Effector CD8-positive, alpha-beta T cell (primary cell): ENCODE measurements at regions not wholly inside any gene's neighbourhood (a gene's known extent, or its start where the extent isn't known, plus 50 kb on each side); places are given as distances from the start of the nearest gene placed in this dataset.

Experiments used
- DNase-seq: peaks from one replicate; lab custom pipeline; 2025; lab: John Stamatoyannopoulos, UW

DNA sequence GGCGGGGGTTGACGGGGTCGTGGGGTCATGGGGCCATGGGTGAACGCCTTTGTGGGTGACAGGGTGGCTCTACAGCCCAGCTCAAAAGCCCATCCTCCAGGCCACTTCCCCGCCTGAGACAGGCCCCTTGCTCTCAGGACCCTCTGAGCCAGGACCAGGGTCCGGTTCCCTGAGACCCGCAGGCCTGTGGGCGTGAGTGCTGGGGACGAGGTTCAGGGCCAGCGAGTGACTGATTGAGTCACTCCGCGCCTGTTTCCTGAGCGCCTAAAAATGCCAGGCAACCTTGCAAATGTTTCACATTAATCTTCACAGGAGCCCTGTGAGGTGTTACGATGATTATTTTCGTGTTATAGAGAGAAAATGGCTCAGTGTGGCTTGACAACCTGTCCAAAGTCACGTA is 97.8 kb downstream of the ZNF674 start:
- no peak for DNase-seq

DNA sequence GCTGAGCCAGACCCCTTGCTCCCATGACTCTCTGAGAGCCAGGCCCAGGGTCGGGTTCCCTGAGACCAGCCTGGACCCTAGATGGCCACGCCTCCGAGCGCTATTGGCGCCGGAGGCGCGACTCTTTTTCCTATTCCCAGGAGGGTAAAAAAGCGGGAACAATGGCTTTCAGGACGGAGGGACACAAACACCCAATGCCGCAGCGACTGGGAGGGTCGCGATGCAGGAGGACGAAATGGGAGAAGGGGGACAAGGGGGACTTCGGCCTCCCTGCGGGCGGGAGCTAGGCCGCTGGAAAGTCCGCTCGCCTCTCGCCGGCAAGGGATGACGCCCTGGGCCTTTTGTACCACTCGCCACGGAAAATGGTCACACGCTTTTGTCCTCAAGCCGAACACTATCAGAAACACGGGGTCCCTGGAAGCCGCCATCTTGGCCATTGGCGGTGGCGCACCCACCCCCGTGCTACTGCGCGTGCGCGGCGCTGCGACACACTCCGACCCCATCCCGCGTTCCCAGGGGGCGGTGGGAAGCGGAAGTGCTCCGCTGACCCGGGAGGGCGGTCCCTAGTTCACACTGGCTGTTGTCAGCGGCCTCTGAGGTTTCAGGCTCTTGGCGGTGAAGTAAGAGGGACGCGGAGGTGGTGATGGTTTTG is 98.4 kb downstream of the ZNF674 start:
- peak; percentile 78 for DNase-seq

DNA sequence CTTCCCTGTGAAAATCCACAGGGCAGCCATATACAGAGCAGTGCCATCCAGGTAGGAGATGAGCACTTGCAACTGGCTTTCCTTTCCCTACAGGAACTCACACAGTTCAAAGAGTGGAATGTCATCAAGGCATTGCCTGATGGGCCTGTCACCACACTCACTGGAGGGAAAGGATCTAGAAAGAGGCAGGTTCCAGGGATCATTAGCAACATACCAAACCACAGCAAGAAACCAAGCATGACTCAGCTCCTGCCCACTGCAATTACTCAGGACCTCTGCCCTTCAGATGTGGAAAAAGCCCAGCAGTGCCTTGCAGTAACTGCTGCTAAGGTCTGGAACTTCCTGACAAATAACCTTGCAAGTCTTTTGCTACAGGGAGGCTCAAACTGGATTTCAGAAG is 101.2 kb downstream of the ZNF674 start:
- DNase-seq = no peak

DNA sequence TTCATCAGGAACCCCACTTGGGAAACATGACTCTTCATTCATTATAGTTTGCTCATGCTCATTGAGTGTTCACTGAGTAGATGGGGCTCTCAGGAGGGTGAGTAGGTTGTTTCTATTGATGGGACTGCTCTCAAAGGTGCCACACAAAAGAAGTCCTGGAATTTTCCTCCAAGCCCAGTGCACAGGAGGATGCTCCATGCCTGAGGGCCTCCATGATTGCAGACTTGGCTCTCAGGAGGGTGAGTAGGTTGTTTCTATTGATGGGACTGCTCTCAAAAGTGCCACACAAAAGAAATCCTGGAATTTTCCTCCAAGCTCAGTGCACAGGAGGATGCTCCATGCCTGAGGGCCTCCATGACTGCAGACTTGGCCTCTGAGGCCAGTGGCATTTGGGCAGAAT is 108.5 kb downstream of the ZNF674 start:
- DNase-seq = no peak

DNA sequence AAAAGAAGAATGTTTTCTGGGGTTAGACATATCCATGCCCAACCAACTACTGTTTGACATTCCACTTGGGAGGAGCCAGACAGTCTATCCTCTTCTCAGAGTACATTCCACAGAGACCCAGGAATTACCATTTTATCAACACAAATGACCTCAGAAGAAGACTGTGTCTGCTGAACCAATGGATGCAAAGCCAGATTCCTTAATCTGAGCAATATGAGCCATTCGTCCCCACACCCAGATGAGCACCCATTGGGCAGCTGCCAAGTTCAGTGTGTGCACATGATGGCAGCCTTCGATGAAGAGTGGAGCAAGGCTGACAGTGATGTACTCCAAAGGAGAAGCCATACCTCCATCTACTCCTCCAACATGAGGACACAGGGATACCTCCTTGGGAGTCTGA is 111.3 kb downstream of the ZNF674 start:
- no peak for DNase-seq

DNA sequence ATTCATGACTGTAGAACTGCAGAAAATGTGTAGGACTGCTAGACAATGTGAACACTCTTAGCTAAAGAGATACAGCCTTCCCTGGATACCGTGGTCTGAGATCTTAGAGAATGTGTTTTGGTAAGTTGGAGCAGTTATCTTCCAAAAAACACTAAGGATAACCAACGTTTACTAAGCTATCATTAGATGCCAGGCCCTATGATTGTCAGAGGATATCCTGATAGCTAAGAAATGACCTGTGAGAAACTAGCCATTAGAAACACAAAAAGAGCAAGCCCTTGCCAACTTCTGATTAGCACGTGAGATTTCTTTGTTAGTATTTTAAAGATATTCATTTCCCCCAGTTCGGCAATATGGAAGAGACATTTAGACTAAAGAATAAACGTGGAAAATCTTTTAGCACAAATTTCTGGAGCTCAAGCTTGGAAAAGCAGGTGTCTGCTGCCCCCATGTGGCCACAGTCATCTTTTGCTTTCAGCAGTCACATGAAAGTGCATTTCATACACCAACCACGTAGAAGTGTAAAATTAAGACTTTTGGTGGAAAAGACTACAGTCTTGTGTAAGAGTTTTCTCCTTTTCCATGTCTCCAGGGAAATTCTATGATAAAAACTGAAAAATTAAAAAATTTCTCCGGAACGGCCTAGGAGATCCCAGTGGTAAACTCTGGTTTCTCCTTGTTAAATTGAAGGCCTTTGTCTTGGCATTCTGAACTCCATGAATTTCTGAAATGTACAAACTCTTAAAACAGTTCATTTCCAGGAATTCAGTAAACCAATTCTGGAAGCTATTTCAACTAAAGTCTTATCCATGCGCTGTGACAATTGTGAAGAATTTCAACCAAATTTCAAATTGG is 136.4 kb downstream of the ZNF674 start:
- peak; percentile 7 for DNase-seq

DNA sequence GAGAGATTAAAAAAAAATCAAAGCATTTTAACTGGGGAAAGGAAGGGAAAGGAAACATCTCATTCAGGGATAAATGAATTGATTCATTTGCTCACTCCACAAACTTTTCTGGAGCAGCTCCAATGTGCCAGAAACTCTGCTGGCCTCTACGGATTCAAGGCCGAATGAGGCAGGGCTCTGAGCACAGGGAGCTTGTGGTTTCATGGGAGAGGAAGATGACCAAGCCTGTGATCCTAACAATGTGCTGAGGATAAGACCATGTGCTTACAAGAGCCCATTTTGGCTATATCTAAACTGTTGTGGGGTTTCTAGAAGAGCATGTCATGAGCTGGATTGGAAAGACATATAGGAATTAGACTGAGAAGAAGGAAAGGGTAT is 137.5 kb downstream of the ZNF674 start:
- DNase-seq = no peak

DNA sequence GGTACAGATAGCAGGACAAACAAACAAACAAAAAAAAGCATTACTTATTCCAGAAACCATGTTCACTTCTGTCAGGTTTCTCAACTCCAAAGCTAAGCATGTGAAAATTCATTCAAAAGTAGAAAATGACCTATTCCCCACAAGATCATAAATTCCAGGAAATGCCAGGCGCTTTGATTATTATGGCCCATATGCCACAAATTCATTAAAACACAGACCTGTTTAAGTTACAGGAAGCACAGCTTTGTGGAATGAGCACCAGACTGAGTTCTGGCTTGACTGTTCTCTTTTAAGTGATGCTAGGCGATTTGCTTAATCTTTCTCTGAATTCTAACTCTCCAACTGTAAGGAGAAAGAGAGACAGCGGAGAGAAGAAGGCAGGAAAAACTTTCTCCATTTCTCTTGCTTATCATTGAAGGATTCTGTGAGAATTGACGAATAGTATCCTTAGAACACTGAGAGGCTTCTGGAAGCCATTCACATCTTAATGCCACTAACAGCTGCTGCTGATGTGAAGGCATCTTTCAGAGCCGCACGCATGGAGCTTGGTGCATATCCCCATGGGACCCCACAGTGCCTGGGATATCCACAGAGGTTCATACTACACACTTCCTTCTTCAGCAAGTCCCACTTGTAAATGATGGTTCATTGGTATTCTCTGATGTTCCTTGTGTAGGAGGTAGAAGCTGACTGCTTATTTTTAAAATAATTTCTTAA is 138.0 kb downstream of the ZNF674 start:
- DNase-seq = no peak

DNA sequence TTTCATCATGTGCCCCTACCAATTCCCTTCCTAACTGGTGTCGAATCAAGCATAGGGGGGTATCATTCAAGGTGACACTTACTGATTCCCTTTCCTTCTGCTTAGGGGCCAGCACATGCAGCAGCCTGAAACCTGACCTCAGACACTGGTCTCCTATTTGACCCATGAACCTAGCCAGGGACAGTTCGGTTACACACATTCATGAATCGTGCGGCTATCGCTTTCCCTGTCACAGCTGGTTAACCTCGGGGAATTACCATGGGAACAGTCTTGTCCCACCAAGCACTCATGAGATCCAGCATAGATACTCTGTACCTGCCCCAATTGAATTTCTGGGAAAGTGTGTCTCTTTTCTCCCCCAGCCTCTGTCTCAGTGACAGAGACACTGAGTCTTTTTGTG is 140.4 kb downstream of the ZNF674 start:
- DNase-seq = no peak

DNA sequence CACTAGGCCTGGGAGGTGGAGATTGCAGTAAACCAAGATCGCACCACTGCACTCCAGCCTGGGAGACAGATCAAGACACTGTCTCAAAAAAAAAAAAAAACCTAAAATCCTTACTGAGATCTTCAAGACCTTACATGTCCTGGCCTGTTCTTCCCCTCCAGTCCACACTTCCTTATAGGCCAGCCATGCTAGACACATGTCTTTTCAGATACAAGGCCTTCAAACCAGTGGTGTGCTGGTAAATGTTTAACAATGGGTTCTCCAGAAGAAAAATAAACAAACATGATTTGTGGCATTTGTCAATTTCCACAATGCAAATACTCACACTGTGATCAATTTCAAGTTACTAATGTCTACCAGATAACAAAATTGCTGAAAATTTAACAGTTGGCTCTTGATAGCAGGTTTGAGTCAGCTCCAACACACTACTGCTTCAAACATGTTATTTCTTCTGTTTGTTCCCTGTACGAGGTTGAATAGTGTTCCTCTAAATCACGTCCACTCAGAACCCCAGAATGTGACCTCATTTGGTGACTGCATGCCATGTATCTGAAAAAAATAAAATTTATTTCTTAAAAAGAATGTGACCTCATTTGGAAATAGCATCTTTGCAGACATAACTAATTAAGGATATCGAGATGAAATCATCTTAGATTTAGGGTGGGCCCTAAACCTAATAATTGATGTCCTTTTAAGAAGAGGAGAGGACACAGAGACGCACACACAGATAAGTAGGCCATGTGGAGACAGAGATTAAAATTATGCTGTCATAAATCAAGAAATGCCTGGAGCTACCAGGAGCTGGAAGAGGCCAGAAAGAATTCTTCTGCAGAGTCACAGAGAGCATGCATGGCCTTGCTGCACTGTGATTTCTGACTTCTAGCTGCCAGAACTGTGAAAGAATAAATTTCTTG is 144.4 kb downstream of the ZNF674 start:
- DNase-seq = no peak

DNA sequence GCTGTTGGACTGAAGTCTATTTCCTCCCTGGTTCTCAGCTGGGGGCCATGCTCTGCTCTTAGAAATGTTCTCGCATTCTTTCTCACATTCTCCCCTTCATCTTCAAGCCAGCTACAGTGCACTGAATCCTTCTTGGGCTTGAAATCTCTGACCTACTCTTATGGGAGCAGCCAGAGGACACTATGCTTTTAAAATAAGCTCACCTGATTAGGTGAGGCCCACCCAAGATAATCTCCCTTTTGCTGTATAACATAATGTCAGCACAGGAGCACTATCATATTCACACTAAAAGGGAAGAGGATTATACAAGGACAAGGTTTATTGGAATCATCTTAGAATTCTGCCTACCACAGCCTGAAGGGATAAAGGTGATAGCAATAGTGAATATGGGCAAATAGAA is 146.3 kb downstream of the ZNF674 start:
- no peak for DNase-seq

DNA sequence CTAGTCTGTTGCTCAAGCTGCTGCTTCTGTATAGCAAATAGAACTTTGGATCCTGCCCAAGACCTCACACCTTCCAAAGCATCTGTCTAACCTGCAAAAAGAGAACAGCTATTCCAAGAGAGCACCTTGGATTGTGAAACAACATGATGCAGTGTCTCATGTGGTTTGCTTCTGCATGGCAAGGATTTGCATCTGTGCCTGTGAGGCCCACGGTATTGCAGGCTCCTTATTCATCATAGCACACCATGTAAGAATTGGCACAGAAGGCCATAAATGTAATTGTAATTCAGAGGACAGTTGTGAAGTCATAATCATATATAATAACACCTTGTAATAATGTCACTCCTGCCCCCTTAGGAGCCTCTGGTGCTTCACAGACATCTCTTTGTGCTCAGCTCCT is 147.1 kb downstream of the ZNF674 start:
- no peak for DNase-seq

DNA sequence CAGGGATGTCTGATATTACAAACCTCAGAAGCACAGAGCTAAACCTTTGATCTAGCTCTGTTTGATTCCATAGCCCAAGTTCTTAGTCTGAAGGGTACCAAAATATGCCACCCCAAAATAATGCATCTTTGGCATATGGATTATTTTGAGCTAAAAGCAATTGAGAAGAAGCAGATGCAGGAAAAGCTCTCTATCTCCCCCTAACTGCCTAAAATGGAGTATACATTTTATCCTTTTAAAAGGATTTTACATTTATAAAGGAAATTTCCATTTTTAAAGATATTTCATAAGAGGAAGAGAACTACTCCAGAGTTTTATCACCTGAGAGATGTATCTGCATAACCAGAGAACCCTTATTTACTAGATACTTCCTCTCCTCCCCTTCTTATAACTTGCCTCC is 158.7 kb downstream of the ZNF674 start:
- DNase-seq = no peak

DNA sequence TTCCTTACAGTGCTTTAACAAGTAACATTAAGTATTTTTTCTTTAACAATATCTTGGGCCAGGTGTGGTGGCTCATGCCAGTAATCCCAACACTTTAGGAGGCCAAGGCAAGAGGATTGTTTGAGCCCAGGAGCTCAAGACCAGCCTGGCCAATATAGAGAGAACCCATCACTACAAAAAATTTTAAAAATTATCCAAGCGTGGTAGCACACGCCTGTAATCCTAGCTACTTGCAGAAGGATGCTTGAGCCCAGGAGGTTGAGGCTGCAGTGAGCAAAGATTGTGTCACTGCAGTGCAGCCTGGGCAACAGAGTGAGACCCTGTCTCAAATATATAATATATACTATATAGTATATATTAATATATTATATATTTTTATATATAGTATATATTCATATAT is 162.2 kb downstream of the ZNF674 start:
- DNase-seq = no peak

DNA sequence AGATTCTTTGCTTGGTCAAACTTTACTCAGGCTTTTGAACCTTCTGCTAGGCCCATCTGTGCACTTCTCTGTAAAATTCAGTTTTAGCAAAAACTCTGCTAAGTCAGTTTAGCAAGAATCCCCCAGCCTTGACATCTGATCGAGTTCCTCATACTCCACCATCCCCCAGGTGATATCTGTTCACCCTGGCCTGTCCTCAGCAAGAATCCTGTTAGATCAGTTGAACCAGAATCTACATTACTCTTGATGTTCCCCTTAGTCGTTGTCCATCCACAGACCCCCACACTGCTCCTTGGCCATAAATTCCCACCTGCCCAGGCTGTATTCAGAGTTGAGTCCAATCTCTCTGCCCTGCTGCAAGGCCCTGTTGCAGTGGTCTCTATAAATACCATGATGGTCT is 162.6 kb downstream of the ZNF674 start:
- no peak for DNase-seq

DNA sequence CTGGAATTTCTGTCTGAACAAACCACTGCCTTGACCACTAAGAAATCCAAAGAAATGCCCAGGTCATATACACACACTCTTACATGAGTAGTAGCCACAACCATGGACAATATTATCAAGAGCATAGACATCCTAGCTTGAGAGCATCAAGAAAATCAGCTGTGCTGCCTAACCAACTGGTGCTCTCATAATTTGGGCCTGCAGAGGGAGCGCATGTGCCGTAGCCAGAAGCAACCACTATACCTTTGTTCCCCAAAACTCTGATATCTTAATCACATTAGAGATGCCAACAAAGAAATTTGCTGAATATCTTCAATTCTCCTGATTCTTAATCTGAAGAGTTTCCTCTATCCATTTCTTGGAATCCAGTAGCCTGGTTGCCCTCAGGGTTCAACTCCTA is 163.6 kb downstream of the ZNF674 start:
- no peak for DNase-seq

DNA sequence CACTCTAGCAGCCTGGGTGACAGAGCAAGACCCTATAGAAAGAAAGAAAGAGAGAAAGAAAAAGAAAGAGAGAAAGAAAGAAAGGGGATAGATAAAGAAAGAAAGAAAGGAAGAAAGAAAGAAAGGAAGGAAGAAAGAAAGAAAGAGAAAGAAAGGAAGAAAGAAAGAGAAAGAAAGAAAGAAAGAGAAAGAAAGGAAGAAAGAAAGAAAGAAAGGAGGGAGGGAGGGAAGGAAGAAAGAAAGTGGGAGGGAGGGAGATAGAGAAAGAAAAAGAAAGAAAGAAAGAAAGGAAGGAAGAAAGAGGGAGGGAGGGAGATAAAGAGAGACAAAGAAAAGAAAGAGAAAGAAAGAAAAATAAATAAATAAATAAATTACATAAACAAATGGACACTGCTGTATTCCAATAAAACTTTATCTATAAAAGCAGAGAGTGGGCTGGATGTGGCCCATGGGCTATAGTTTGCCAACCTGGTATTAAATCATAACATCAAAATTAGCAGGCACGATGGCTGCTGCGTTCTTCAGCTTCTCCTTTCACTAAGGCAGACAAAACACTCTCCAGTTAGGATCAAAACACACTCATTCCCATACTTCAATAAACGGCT is 165.0 kb downstream of the ZNF674 start:
- DNase-seq = no peak

DNA sequence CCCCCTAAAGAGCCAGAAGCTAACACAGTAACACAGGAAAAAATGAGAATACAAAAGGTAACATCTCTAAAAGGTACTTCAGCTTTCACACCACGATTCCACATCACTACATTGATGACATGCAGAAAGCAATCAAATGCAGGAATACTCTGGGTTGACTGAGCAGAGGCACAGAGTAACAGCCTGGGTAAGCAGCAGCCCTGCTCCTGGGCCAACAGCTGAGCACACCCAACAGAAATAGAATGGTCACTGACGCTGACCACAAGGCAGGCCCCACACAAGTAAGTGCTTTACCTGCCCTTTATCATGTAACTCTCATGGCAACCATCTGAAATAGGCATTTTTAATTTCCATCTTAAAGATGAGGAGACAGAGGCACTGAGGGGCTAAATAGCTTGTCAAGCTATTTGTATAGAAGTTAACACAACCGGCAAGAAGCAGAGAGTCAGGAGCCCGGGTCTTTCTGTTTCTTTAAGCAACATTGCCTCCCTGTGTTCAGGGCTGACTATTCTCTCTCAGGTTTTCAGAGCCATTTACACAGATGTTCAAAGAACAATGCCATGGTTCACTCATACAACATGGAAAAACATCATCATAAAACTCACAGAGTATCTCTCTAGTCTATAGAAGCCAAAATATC is 168.9 kb downstream of the ZNF674 start:
- no peak for DNase-seq

DNA sequence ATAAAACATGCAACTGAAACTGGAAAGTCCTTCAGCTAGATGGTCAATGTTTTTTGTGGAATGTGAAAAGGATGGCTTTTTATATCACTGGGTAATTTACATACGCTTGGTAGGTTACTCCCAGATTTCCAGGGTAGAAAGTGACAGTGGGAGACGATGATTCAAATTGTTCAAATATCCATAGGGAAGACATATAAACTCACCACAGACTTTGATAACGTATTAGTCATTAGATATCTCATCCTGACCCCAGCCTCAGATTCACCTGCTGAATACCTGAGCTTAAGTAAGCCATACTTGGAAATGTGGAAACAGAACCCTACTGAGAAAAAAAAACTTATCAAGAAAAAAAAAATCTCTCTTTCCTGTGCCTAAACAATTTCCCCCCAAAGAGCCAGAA is 169.4 kb downstream of the ZNF674 start:
- no peak for DNase-seq

DNA sequence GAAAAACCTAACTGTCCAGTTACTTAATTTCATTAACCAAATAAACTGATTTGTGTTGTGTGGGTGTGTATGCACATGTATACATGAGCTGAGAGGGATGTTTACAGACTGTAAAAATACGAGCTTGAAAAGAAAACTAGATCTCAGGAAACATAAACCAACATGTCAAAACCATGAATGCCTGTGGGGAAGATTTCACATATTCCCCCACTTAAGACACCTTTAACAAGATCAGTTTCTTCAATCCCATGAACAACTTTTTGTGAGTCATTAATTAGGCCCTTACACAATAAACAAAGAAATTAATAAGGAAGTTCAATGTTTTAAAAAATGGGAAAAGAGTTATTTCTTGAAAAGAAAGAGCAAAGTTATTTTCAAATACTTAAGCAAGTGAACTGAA is 170.8 kb downstream of the ZNF674 start:
- no peak for DNase-seq

DNA sequence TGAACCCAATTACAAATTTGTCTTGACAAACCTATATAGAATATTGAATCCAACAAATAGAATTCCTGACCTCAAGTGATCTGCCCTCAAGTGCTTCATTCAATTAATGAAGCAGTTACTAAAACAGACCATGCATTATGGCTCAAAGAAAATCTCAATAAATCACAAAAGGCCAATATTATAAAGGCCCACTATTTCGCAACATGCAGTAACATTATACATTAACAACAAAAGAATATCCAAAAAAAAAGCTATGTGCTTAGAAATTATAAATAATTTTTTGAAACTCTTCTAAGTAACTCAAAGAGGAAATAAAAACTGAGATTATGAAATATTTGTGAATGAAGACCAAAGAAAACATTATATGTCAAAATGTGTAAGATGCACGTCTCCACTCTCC is 177.7 kb downstream of the ZNF674 start:
- no peak for DNase-seq
